H1 (cell line): ENCODE measurements at regions not wholly inside any gene's neighbourhood (a gene's known extent, or its start where the extent isn't known, plus 50 kb on each side); places are given as distances from the start of the nearest gene placed in this dataset.

ENCODE experiments used
- CTCF ChIA-PET: fragments of 300-600 bp; sonication (Branson Sonifier 250); formaldehyde crosslinking; loops from one replicate; lab custom pipeline; 2021; ENCODE audit not compliant: partially characterized antibody; lab: Charles Lee
- POLR2A ChIA-PET: fragments of 300-600 bp; sonication (Branson Sonifier 250); formaldehyde crosslinking; loops from one replicate; lab custom pipeline; 2021; ENCODE audit warnings: inconsistent platforms; ENCODE audit not compliant: partially characterized antibody; lab: Charles Lee
- DNase-seq, 2 experiments: peaks; one replicate each; pipeline versions ENCODE4 v3.0.0 to v3.0.0-alpha.2; 2010 to 2022; ENCODE audit warnings: low spot score in 2 of 2, low read depth in 1 of 2, mixed read lengths in 1 of 2
- FAIRE-seq: peaks from 2 replicates; lab custom pipeline; 2011; peaks lifted over from hg19 to GRCh38; lab: Jason Lieb, UNC
- H2AFZ ChIP-seq: 2 replicates; pipeline ENCODE4 v1.8.1; 2012; ENCODE audit warnings: low read length, inconsistent platforms
- H2AK5ac ChIP-seq: 2 replicates; pipeline ENCODE4 v1.6.1; 2013; ENCODE audit warnings: low read depth, low read length
- H2BK120ac ChIP-seq: replicated peaks from 2 replicates; pipeline ENCODE3; 2013; ENCODE audit warnings: low read depth, low read length, inconsistent platforms
- H2BK12ac ChIP-seq: 2 replicates; pipeline ENCODE4 v1.6.1; 2013; ENCODE audit warnings: low read depth, low read length
- H2BK15ac ChIP-seq: 2 replicates; pipeline ENCODE4 v1.6.1; 2013; ENCODE audit warnings: low read length
- H2BK20ac ChIP-seq: 2 replicates; pipeline ENCODE4 v1.6.1; 2013; ENCODE audit warnings: low read length
- H2BK5ac ChIP-seq: 2 replicates; pipeline ENCODE4 v1.6.1; 2013; ENCODE audit warnings: low read depth, low read length
- H3K14ac ChIP-seq: 2 replicates; pipeline ENCODE4 v1.6.1; 2013; ENCODE audit warnings: inconsistent platforms; ENCODE audit not compliant: insufficient read length
- H3K18ac ChIP-seq: 2 replicates; pipeline ENCODE4 v1.6.1; 2013; ENCODE audit warnings: low read length; ENCODE audit errors: extremely low read depth
- H3K23ac ChIP-seq: 2 replicates; pipeline ENCODE4 v1.6.1; 2013; ENCODE audit warnings: inconsistent platforms; ENCODE audit not compliant: insufficient read length
- H3K23me2 ChIP-seq: 2 replicates; pipeline ENCODE4 v1.6.1; 2013; ENCODE audit warnings: low read depth, low read length
- H3K27ac ChIP-seq: 2 replicates; pipeline ENCODE4 v1.6.1; 2011; ENCODE audit warnings: low read depth, low read length, inconsistent platforms
- H3K27me3 ChIP-seq, 4 experiments: replicated peaks in 1 of 4; 1 replicate in 1 of 4; 2 replicates in 3 of 4; pipeline versions ENCODE4 v1.6.1 to v1.8.1; 2011 to 2013; ENCODE audit warnings: low read length in 3 of 4, mild to moderate bottlenecking in 3 of 4, inconsistent platforms in 2 of 4, mixed read lengths in 2 of 4, moderate library complexity in 1 of 4; ENCODE audit not compliant: control insufficient read depth in 3 of 4, insufficient read depth in 3 of 4; ENCODE audit errors: extremely low read depth in 1 of 4
- H3K36me3 ChIP-seq, 4 experiments: 2 replicates each; pipeline versions ENCODE4 v1.6.1 to v1.8.1; 2011 to 2013; ENCODE audit warnings: mild to moderate bottlenecking in 4 of 4, low read length in 3 of 4, moderate library complexity in 2 of 4, control low read depth in 1 of 4, inconsistent platforms in 1 of 4; ENCODE audit not compliant: insufficient read depth in 4 of 4, control insufficient read depth in 2 of 4
- H3K4ac ChIP-seq: replicated peaks from 2 replicates; pipeline ENCODE3; 2013; ENCODE audit warnings: low read length, low read depth, mixed read lengths, inconsistent platforms; ENCODE audit not compliant: insufficient read length
- H3K4me1 ChIP-seq, 4 experiments: replicated peaks in 1 of 4; 1 replicate in 1 of 4; 2 replicates in 3 of 4; pipeline versions ENCODE4 v1.6.1 to v1.8.1; 2011 to 2013; ENCODE audit warnings: low read length in 3 of 4, inconsistent platforms in 2 of 4, mixed read lengths in 1 of 4; ENCODE audit not compliant: insufficient read depth in 4 of 4, control insufficient read depth in 3 of 4
- H3K4me2 ChIP-seq, 2 experiments: 2 replicates each; pipeline versions ENCODE4 v1.6.1 to v1.8.1; 2011 to 2013; ENCODE audit warnings: low read depth in 2 of 2, low read length in 2 of 2, control low read depth in 1 of 2, inconsistent platforms in 1 of 2, mild to moderate bottlenecking in 1 of 2; ENCODE audit not compliant: insufficient read depth in 1 of 2
- H3K4me3 ChIP-seq, 4 experiments: fragments of 200-600, 300-600 bp in 1 of 4; sonication (generic), shearing (Covaris generic), sonication (Bioruptor Twin) in 1 of 4; 2 replicates each; pipeline versions ENCODE4 v1.5.1 to v1.8.1; 2011 to 2016; ENCODE audit warnings: low read length in 4 of 4, low read depth in 3 of 4, control low read depth in 2 of 4, inconsistent platforms in 2 of 4, mild to moderate bottlenecking in 2 of 4, mixed read lengths in 1 of 4, moderate library complexity in 1 of 4; ENCODE audit not compliant: insufficient read depth in 2 of 4; ENCODE audit errors: extremely low read depth in 1 of 4
- H3K56ac ChIP-seq: replicated peaks from 2 replicates; pipeline ENCODE3; 2013; ENCODE audit warnings: low read depth, mild to moderate bottlenecking, mixed read lengths, low read length, inconsistent platforms; ENCODE audit not compliant: insufficient read length
- H3K79me1 ChIP-seq: 2 replicates; pipeline ENCODE4 v1.6.1; 2013; ENCODE audit warnings: low read depth, low read length, control low read depth
- H3K79me2 ChIP-seq, 2 experiments: 2 replicates each; pipeline versions ENCODE4 v1.6.1 to v1.8.1; 2012 to 2013; ENCODE audit warnings: low read length in 2 of 2, mild to moderate bottlenecking in 2 of 2, inconsistent platforms in 1 of 2; ENCODE audit not compliant: insufficient read depth in 2 of 2, control insufficient read depth in 1 of 2
- H3K9ac ChIP-seq, 4 experiments: replicated peaks in 1 of 4; 1 replicate in 1 of 4; 2 replicates in 3 of 4; pipeline versions ENCODE4 v1.6.1 to v1.8.1; 2011 to 2013; ENCODE audit warnings: low read depth in 3 of 4, low read length in 3 of 4, control low read depth in 2 of 4, mild to moderate bottlenecking in 2 of 4, moderate library complexity in 2 of 4, inconsistent platforms in 1 of 4; ENCODE audit errors: extremely low read depth in 1 of 4
- H3K9me3 ChIP-seq, 2 experiments: 2 replicates each; pipeline versions ENCODE4 v1.6.1 to v1.8.1; 2012 to 2013; ENCODE audit warnings: mild to moderate bottlenecking in 2 of 2, moderate library complexity in 2 of 2, control low read depth in 1 of 2, inconsistent platforms in 1 of 2, low read depth in 1 of 2, low read length in 1 of 2, mixed read lengths in 1 of 2; ENCODE audit not compliant: insufficient read depth in 2 of 2
- H4K20me1 ChIP-seq, 2 experiments: replicated peaks in 1 of 2; 2 replicates each; pipeline versions ENCODE3 to v1.8.1; 2011 to 2013; ENCODE audit warnings: inconsistent platforms in 2 of 2, low read length in 2 of 2, mild to moderate bottlenecking in 1 of 2; ENCODE audit not compliant: insufficient read depth in 2 of 2, control insufficient read depth in 1 of 2
- H4K5ac ChIP-seq: 2 replicates; pipeline ENCODE4 v1.6.1; 2013; ENCODE audit warnings: low read length, low read depth, mixed read lengths, inconsistent platforms; ENCODE audit not compliant: insufficient read length
- H4K8ac ChIP-seq: 2 replicates; pipeline ENCODE4 v1.8.0; 2013; ENCODE audit warnings: mild to moderate bottlenecking, moderate library complexity, low read length, inconsistent platforms; ENCODE audit not compliant: insufficient read depth; ENCODE audit errors: extremely low read depth
- H4K91ac ChIP-seq: replicated peaks from 2 replicates; pipeline ENCODE3; 2013; ENCODE audit warnings: low read length, mixed read lengths, inconsistent platforms; ENCODE audit not compliant: insufficient read length
- ATF3 ChIP-seq: IDR thresholded peaks from 2 replicates; pipeline ENCODE4 v1.6.1; 2011; ENCODE audit warnings: low read depth, mild to moderate bottlenecking, low read length; ENCODE audit not compliant: insufficient read depth
- WGBS, 2 experiments: shearing (Covaris generic) in 1 of 2; methylation state at CpG; one replicate each; pipeline versions ENCODE4 v1.1.6 to v1.1.7; 2013 to 2015; ENCODE audit warnings: low lambda C conversion rate in 2 of 2, mixed read lengths in 2 of 2, inconsistent platforms in 1 of 2, low coverage in 1 of 2, missing lambda C conversion rate in 1 of 2; ENCODE audit not compliant: insufficient replicate concordance in 2 of 2, insufficient coverage in 1 of 2, insufficient read length in 1 of 2; ENCODE audit errors: extremely low coverage in 1 of 2, missing lambda C conversion rate in 1 of 2; 5-methylcytosine and 5-hydroxymethylcytosine counted together

- no peaks in the 10 kb centered on the region for H4K20me1 ChIP-seq
- 88% methylated on average over 1 of the region's 1 CpG; no CpG with 5 or more reads in 1 of the 2 experiments for WGBS, 2 experiments
- H3K4me3 ChIP-seq = no peak overlapping the region
- H2BK15ac ChIP-seq = no peak overlapping the region
- H2AK5ac ChIP-seq = no peak overlapping the region
- H2BK5ac ChIP-seq = no peak overlapping the region
- H3K36me3 ChIP-seq = no peaks in the 10 kb centered on the region
- H3K14ac ChIP-seq = no peak overlapping the region
- H3K4ac ChIP-seq = no peak overlapping the region
- H2BK20ac ChIP-seq = no peak overlapping the region
- H3K4me2 ChIP-seq = no peak overlapping the region
- H3K23me2 ChIP-seq = no peaks in the 10 kb centered on the region
- no peaks in the 10 kb centered on the region for H3K79me1 ChIP-seq
- CTCF ChIA-PET = interaction anchor here (0.9 kb wide), 1 partner anchor 9 kb away, joined by 3 read pairs; no protein-coding TSS in a partner anchor
- no peak overlapping the region for H3K18ac ChIP-seq
- H3K4me1 ChIP-seq = no peaks in the 10 kb centered on the region
- H3K9ac ChIP-seq = no peak overlapping the region
- H3K9me3 ChIP-seq = no peaks in the 10 kb centered on the region
- H4K8ac ChIP-seq = no peak overlapping the region
- H3K27me3 ChIP-seq = no peaks in the 10 kb centered on the region
- H4K91ac ChIP-seq = no peak overlapping the region
- no peak overlapping the region for H3K23ac ChIP-seq
- no peak for FAIRE-seq
- 0 out of 2 replicates have a peak overlapping the region, but pooled peaks have one; percentile 53 for H2AFZ ChIP-seq
- no peak for TF ChIP-seq ATF3
- POLR2A ChIA-PET = no interaction called here
- no peak overlapping the region for H3K27ac ChIP-seq
- no peak overlapping the region for H2BK120ac ChIP-seq
- H3K79me2 ChIP-seq = no peaks in the 10 kb centered on the region
- no peak overlapping the region for H3K56ac ChIP-seq
- DNase-seq = no peak
- no peak overlapping the region for H4K5ac ChIP-seq
- H2BK12ac ChIP-seq = no peak overlapping the region
Measured at GRCh38 chr5:128854931-128855330, 110.4 kb upstream of the SLC27A6 start.
